ENCODE measurements at regions not wholly inside any gene's neighbourhood (a gene's known extent, or its start where the extent isn't known, plus 50 kb on each side); places are given as distances from the start of the nearest gene placed in this dataset.

DNA sequence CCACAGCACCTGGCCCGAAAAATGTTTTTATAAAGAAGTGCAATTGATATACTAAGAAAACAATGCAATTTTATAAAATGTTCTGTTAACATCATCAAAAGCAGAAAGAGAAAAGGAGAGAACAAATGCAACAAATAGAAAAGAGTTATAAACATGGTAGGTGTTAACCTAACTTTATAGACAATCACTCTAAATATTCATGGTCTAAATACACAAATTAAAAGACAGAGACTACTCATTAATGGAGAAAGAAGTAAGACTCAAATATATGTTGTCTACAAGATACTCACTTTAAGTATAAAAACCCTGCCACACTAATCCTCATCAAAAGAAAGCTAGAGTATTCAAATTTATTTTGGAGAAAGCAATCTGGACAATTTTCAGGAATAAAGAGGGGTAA lies 425.3 kb upstream of the ANKRD30A start:
- Histone ChIP-seq H3K36me3 (ENCODE audit: insufficient read depth, insufficient read length, low read length) (no peaks in the 10 kb centered on the region), H3K9me3 (ENCODE audit: insufficient read depth, low read length) (no peaks in the 10 kb centered on the region), H3K27me3 (ENCODE audit: insufficient read depth, insufficient read length) (no peaks in the 10 kb centered on the region), H3K4me3 (ENCODE audit: insufficient read length, low read depth) (no peak overlapping the region), H3K4me1 (ENCODE audit: insufficient read depth, insufficient read length) (no peaks in the 10 kb centered on the region), H3K9ac (ENCODE audit: insufficient read length, low read depth) (no peak overlapping the region)
- TF ChIP-seq YY1 (IDR thresholded peaks at IDR 0.05; ENCODE audit: insufficient read depth, insufficient read length) (no peak), ZNF274 (IDR thresholded peaks at IDR 0.05; ENCODE audit: low read depth, low read length) (no peak), SUZ12 (IDR thresholded peaks at IDR 0.05; ENCODE audit: extremely low read depth, insufficient read depth, insufficient read length) (no peak)
- no peak for DNase-seq (ENCODE audit: low read depth, low spot score)

- Histone ChIP-seq H3K36me3 (ENCODE audit: insufficient read depth, insufficient read length, low read length) (no peaks in the 10 kb centered on the region), H3K4me1 (ENCODE audit: insufficient read depth, insufficient read length) (no peaks in the 10 kb centered on the region), H3K9ac (ENCODE audit: insufficient read length, low read depth) (no peak overlapping the region), H3K27me3 (ENCODE audit: insufficient read depth, insufficient read length) (no peaks in the 10 kb centered on the region), H3K4me3 (ENCODE audit: insufficient read length, low read depth) (no peak overlapping the region), H3K9me3 (ENCODE audit: insufficient read depth, low read length) (no peaks in the 10 kb centered on the region)
- TF ChIP-seq SUZ12 (IDR thresholded peaks at IDR 0.05; ENCODE audit: extremely low read depth, insufficient read depth, insufficient read length), result no peak
- TF ChIP-seq ZNF274 (IDR thresholded peaks at IDR 0.05; ENCODE audit: low read depth, low read length), result no peak
- no peak for TF ChIP-seq YY1 (IDR thresholded peaks at IDR 0.05; ENCODE audit: insufficient read depth, insufficient read length)
- DNase-seq (ENCODE audit: low read depth, low spot score), result no peak
These were observed 432.6 kb upstream of the ANKRD30A start for GRCh38 chr10:36692759-36693158.

DNA sequence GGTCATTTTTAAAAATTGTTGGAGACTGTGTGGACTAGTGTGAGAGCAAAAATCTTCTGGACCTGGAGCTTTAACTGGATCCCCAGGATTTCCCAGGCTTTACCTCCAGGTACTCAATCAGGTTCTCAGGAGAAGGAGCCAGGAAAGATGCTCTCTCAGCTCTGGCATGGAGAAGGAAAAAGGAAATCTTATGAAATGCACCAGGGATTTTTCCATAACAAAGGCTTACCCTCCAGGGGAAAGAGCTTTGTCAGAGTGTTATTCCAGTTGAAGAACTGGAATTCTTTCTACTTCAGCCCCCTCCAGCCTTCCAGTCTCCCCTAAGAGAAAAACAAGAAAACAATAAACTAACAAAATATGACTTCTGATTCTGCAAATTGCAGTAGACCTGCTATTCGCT lies 436.7 kb upstream of the ANKRD30A start:
- no peaks in the 10 kb centered on the region for H3K36me3 ChIP-seq (ENCODE audit: insufficient read depth, insufficient read length, low read length)

GRCh38 chr10:36683421-36683820 lies 442.0 kb upstream of the ANKRD30A start:
- Histone ChIP-seq H3K9ac (ENCODE audit: insufficient read length, low read depth) (no peak overlapping the region), H3K4me1 (ENCODE audit: insufficient read depth, insufficient read length) (no peaks in the 10 kb centered on the region), H3K4me3 (ENCODE audit: insufficient read length, low read depth) (no peak overlapping the region), H3K9me3 (ENCODE audit: insufficient read depth, low read length) (peaks cover 6% of the 10 kb centered on the region; the same call in 1 of the 2 replicates), H3K27me3 (ENCODE audit: insufficient read depth, insufficient read length) (no peaks in the 10 kb centered on the region), H3K36me3 (ENCODE audit: insufficient read depth, insufficient read length, low read length) (no peaks in the 10 kb centered on the region)
- no peak for DNase-seq (ENCODE audit: low read depth, low spot score)
- TF ChIP-seq ZNF274 (IDR thresholded peaks at IDR 0.05; ENCODE audit: low read depth, low read length) (no peak), YY1 (IDR thresholded peaks at IDR 0.05; ENCODE audit: insufficient read depth, insufficient read length) (no peak), SUZ12 (IDR thresholded peaks at IDR 0.05; ENCODE audit: extremely low read depth, insufficient read depth, insufficient read length) (no peak)

More for the DNA sequence above, 436.7 kb upstream of the ANKRD30A start:
- H3K9me3 ChIP-seq (ENCODE audit: insufficient read depth, low read length), result peaks cover 6% of the 10 kb centered on the region; the same call in 1 of the 2 replicates
- H3K4me3 ChIP-seq (ENCODE audit: insufficient read length, low read depth), result no peak overlapping the region
- H3K4me1 ChIP-seq (ENCODE audit: insufficient read depth, insufficient read length), result no peaks in the 10 kb centered on the region
- H3K27me3 ChIP-seq (ENCODE audit: insufficient read depth, insufficient read length), result no peaks in the 10 kb centered on the region
- DNase-seq (ENCODE audit: low read depth, low spot score), result peak; percentile 22
- no peak overlapping the region for H3K9ac ChIP-seq (ENCODE audit: insufficient read length, low read depth)
- no peak for TF ChIP-seq SUZ12 (IDR thresholded peaks at IDR 0.05; ENCODE audit: extremely low read depth, insufficient read depth, insufficient read length)
- no peak for TF ChIP-seq ZNF274 (IDR thresholded peaks at IDR 0.05; ENCODE audit: low read depth, low read length)
- TF ChIP-seq YY1 (IDR thresholded peaks at IDR 0.05; ENCODE audit: insufficient read depth, insufficient read length), result no peak

- Histone ChIP-seq H3K9me3 (ENCODE audit: insufficient read depth, low read length) (no peaks in the 10 kb centered on the region), H3K9ac (ENCODE audit: insufficient read length, low read depth) (no peak overlapping the region), H3K36me3 (ENCODE audit: insufficient read depth, insufficient read length, low read length) (no peaks in the 10 kb centered on the region), H3K27me3 (ENCODE audit: insufficient read depth, insufficient read length) (no peaks in the 10 kb centered on the region), H3K4me3 (ENCODE audit: insufficient read length, low read depth) (no peak overlapping the region), H3K4me1 (ENCODE audit: insufficient read depth, insufficient read length) (no peaks in the 10 kb centered on the region)
- DNase-seq (ENCODE audit: low read depth, low spot score), result peak; percentile 16
- TF ChIP-seq YY1 (IDR thresholded peaks at IDR 0.05; ENCODE audit: insufficient read depth, insufficient read length) (no peak), SUZ12 (IDR thresholded peaks at IDR 0.05; ENCODE audit: extremely low read depth, insufficient read depth, insufficient read length) (no peak), ZNF274 (IDR thresholded peaks at IDR 0.05; ENCODE audit: low read depth, low read length) (no peak)
These were observed 443.4 kb upstream of the ANKRD30A start for GRCh38 chr10:36681751-36682632.

DNA sequence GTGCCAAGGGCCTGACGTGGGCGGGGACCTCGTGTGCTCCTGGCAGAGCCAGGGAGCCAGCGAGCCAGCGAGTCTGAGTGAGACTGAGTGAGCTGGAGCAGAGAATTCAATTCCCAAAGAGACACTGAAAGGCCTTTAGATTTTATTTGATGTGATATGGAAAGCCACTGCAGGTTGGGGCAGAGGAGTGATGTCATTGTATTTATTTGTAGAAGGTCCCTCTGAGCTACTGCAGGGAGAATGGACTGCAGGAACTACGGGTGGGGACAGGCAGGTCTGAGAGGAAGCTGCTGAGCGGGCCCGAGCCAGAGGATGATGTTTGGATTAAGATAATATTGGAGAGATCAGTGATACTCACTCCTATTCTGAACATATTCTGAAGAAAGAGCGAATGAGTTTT lies 445.8 kb upstream of the ANKRD30A start:
- H3K4me1 ChIP-seq (ENCODE audit: insufficient read depth, insufficient read length), result no peaks in the 10 kb centered on the region
- H3K4me3 ChIP-seq (ENCODE audit: insufficient read length, low read depth), result no peak overlapping the region
- no peak for TF ChIP-seq SUZ12 (IDR thresholded peaks at IDR 0.05; ENCODE audit: extremely low read depth, insufficient read depth, insufficient read length)
- no peak for TF ChIP-seq ZNF274 (IDR thresholded peaks at IDR 0.05; ENCODE audit: low read depth, low read length)
- no peak for TF ChIP-seq YY1 (IDR thresholded peaks at IDR 0.05; ENCODE audit: insufficient read depth, insufficient read length)
- H3K9ac ChIP-seq (ENCODE audit: insufficient read length, low read depth), result no peak overlapping the region
- no peak for DNase-seq (ENCODE audit: low read depth, low spot score)
- no peaks in the 10 kb centered on the region for H3K9me3 ChIP-seq (ENCODE audit: insufficient read depth, low read length)
- H3K36me3 ChIP-seq (ENCODE audit: insufficient read depth, insufficient read length, low read length), result no peaks in the 10 kb centered on the region
- H3K27me3 ChIP-seq (ENCODE audit: insufficient read depth, insufficient read length), result no peaks in the 10 kb centered on the region

GRCh38 chr10:36677431-36677768 lies 448.0 kb upstream of the ANKRD30A start:
- no peaks in the 10 kb centered on the region for H3K4me1 ChIP-seq (ENCODE audit: insufficient read depth, insufficient read length)
- no peaks in the 10 kb centered on the region for H3K36me3 ChIP-seq (ENCODE audit: insufficient read depth, insufficient read length, low read length)

More at GRCh38 chr10:36677431-36677768, 448.0 kb upstream of the ANKRD30A start:
- Histone ChIP-seq H3K9me3 (ENCODE audit: insufficient read depth, low read length) (no peaks in the 10 kb centered on the region), H3K27me3 (ENCODE audit: insufficient read depth, insufficient read length) (no peaks in the 10 kb centered on the region), H3K4me3 (ENCODE audit: insufficient read length, low read depth) (no peak overlapping the region), H3K9ac (ENCODE audit: insufficient read length, low read depth) (no peak overlapping the region)
- TF ChIP-seq ZNF274 (IDR thresholded peaks at IDR 0.05; ENCODE audit: low read depth, low read length) (no peak), YY1 (IDR thresholded peaks at IDR 0.05; ENCODE audit: insufficient read depth, insufficient read length) (no peak), SUZ12 (IDR thresholded peaks at IDR 0.05; ENCODE audit: extremely low read depth, insufficient read depth, insufficient read length) (no peak)
- DNase-seq (ENCODE audit: low read depth, low spot score), result no peak

All from NT2/D1 (cell line).